Trophoblast cell (in vitro differentiated cells and primary cell): ENCODE measurements at regions not wholly inside any gene's neighbourhood (a gene's known extent, or its start where the extent isn't known, plus 50 kb on each side); places are given as distances from the start of the nearest gene placed in this dataset.

ENCODE experiments used
- DNase-seq, 2 donors: peaks; one replicate each; pipeline ENCODE4 v3.0.0-alpha.2; 2016
- H2AFZ ChIP-seq: 2 replicates; pipeline ENCODE4 v1.6.1; 2013; ENCODE audit warnings: low read length, moderate library complexity, mild to moderate bottlenecking; ENCODE audit not compliant: insufficient read depth, poor library complexity
- H2AK5ac ChIP-seq: 2 replicates; pipeline ENCODE4 v1.6.1; 2013; ENCODE audit warnings: mild to moderate bottlenecking, low read length
- H2BK120ac ChIP-seq: 2 replicates; pipeline ENCODE4 v1.6.1; 2013; ENCODE audit warnings: low read length, mild to moderate bottlenecking, moderate library complexity; ENCODE audit not compliant: insufficient read depth, poor library complexity
- H2BK12ac ChIP-seq: 2 replicates; pipeline ENCODE4 v1.6.1; 2013; ENCODE audit warnings: mild to moderate bottlenecking, low read length, moderate library complexity
- H2BK5ac ChIP-seq: 2 replicates; pipeline ENCODE4 v1.6.1; 2013; ENCODE audit warnings: low read length, low read depth, moderate library complexity, mild to moderate bottlenecking; ENCODE audit not compliant: poor library complexity
- H3K14ac ChIP-seq: 2 replicates; pipeline ENCODE4 v1.6.1; 2013; ENCODE audit warnings: mild to moderate bottlenecking, low read length
- H3K18ac ChIP-seq: 2 replicates; pipeline ENCODE4 v1.6.1; 2013; ENCODE audit warnings: mild to moderate bottlenecking, low read length
- H3K23ac ChIP-seq: 2 replicates; pipeline ENCODE4 v1.6.1; 2013; ENCODE audit warnings: low read length
- H3K27ac ChIP-seq: 2 replicates; pipeline ENCODE4 v1.5.1; 2013; ENCODE audit warnings: low read depth, mild to moderate bottlenecking, inconsistent platforms, low read length, moderate library complexity
- H3K27me3 ChIP-seq: 2 replicates; pipeline ENCODE4 v1.6.1; 2013; ENCODE audit warnings: inconsistent platforms, mild to moderate bottlenecking, low read length, moderate library complexity; ENCODE audit not compliant: insufficient read depth
- H3K36me3 ChIP-seq, 2 experiments: 1 replicate in 1 of 2; 2 replicates in 1 of 2; pipeline ENCODE4 v1.6.1; 2013; ENCODE audit warnings: low read length in 2 of 2, mild to moderate bottlenecking in 2 of 2, moderate library complexity in 1 of 2; ENCODE audit not compliant: insufficient read depth in 2 of 2, control insufficient read depth in 1 of 2
- H3K4ac ChIP-seq: 2 replicates; pipeline ENCODE4 v1.6.1; 2013; ENCODE audit warnings: low read depth, mild to moderate bottlenecking, low read length, moderate library complexity
- H3K4me1 ChIP-seq, 2 experiments: 1 replicate in 1 of 2; 2 replicates in 1 of 2; pipeline ENCODE4 v1.6.1; 2013; ENCODE audit warnings: low read length in 2 of 2, mild to moderate bottlenecking in 2 of 2, moderate library complexity in 1 of 2; ENCODE audit not compliant: insufficient read depth in 2 of 2, control insufficient read depth in 1 of 2
- H3K4me2 ChIP-seq: 2 replicates; pipeline ENCODE4 v1.6.1; 2013; ENCODE audit warnings: inconsistent platforms, mild to moderate bottlenecking, low read length, moderate library complexity
- H3K4me3 ChIP-seq: 2 replicates; pipeline ENCODE4 v1.5.1; 2013; ENCODE audit warnings: mild to moderate bottlenecking, low read depth, low read length, inconsistent platforms
- H3K79me1 ChIP-seq: one replicate; pipeline ENCODE4 v1.6.1; 2013; ENCODE audit warnings: low read length
- H3K79me2 ChIP-seq: 2 replicates; pipeline ENCODE4 v1.6.1; 2013; ENCODE audit warnings: low read length, mild to moderate bottlenecking; ENCODE audit not compliant: control insufficient read depth, insufficient read depth, poor library complexity
- H3K9ac ChIP-seq: 2 replicates; pipeline ENCODE4 v1.6.1; 2013; ENCODE audit warnings: mild to moderate bottlenecking, low read length
- H3K9me3 ChIP-seq: 2 replicates; pipeline ENCODE4 v1.6.1; 2013; ENCODE audit warnings: low read depth, mild to moderate bottlenecking, control low read depth, inconsistent platforms, low read length; ENCODE audit not compliant: insufficient read depth
- H4K12ac ChIP-seq: 2 replicates; pipeline ENCODE4 v1.6.1; 2013; ENCODE audit warnings: low read depth, mild to moderate bottlenecking, low read length, moderate library complexity
- H4K8ac ChIP-seq: 2 replicates; pipeline ENCODE4 v1.6.1; 2013; ENCODE audit warnings: low read depth, mild to moderate bottlenecking, low read length, moderate library complexity
- H4K91ac ChIP-seq: one replicate; pipeline ENCODE4 v1.6.1; 2013; ENCODE audit warnings: low read depth, mild to moderate bottlenecking, low read length, moderate library complexity
- WGBS: extraction: QIAGEN DNeasy Blood & Tissue Kit; methylation state at CpG from one replicate; pipeline ENCODE4 v1.1.7; 2013; ENCODE audit warnings: missing lambda C conversion rate; ENCODE audit not compliant: insufficient read length, insufficient coverage; ENCODE audit errors: extremely low coverage; 5-methylcytosine and 5-hydroxymethylcytosine counted together

DNA sequence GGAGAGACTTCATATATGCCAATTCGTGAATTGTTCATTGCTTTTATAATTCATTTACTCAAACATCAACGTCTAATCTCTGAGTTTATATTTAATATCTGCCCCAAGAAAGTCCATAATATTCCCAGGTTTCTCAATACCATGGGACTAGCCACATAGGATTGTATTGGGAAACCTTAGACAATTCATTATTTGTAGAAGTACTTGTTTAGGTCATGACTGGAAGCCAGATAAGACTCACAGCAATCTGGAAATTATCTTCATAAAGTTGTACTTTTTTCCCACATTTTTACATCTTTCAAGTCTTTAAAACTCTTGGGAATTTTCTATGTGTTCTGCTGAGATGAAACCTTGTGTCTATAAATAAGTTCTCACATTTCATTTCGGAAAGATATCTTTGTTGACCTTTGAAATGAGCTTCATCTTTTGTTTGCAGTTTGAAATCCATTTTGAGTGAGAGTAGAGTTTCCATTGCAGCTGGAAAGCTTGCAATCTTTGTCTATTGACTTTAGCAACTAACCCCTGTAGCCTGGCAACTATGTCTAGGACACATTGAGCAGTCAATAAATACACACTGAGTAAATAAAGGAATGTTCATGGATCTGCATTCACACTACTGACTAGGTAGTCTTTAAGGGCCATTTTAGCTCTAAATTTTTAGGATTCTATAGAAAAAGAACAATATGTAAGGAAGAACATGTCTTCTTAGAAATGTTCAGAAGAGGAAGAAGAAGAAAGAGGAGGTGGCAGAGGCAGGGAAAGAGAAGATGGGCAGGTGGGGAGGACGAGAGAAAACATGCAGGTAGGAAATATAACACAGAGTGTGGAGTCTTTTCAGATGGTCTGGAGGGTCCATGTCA is 154.4 kb downstream of the LRIG3 start:
- Histone ChIP-seq H2BK5ac (no peak overlapping the region), H3K4me1 (no peaks in the 10 kb centered on the region), H3K4ac (no peak overlapping the region), H3K27ac (no peak overlapping the region), H3K23ac (no peak overlapping the region), H4K8ac (no peak overlapping the region), H3K9ac (no peak overlapping the region), H4K12ac (no peak overlapping the region), H2BK120ac (no peak overlapping the region), H2AFZ (no peak overlapping the region), H3K4me2 (no peak overlapping the region), H3K14ac (no peak overlapping the region), H4K91ac (no peak overlapping the region), H3K18ac (no peak overlapping the region), H2BK12ac (no peak overlapping the region), H3K79me1 (no peaks in the 10 kb centered on the region), H3K4me3 (no peak overlapping the region), H3K79me2 (peaks cover 2% of the 10 kb centered on the region), H3K9me3 (no peaks in the 10 kb centered on the region), H3K27me3 (no peaks in the 10 kb centered on the region), H2AK5ac (no peak overlapping the region), H3K36me3 (no peaks in the 10 kb centered on the region)
- peak in 1 of 2 donors; percentile 1 for DNase-seq
- no CpG with 5 or more reads among the region's 4 CpGs for WGBS

DNA sequence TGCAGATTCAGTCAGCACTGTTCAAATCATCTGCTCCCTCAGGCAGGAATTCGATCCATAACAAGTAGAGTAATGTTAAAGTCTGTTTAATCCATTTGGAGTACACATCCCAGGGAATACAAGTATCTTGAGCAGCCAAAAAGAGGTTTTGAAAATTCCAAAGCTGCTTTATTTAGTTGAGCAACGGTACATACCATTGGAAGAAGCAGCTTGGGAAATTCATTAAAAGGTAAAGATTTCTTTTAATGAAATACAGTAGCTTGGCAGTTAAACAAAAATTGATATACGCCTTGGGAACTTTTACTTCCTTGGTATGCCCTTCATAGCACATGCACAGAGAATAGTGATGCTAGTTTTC is 153.8 kb downstream of the LRIG3 start:
- Histone ChIP-seq H3K14ac (no peak overlapping the region), H2AK5ac (no peak overlapping the region), H3K9me3 (no peaks in the 10 kb centered on the region), H2BK120ac (no peak overlapping the region), H3K4me1 (no peaks in the 10 kb centered on the region), H3K4me3 (no peak overlapping the region), H4K91ac (no peak overlapping the region), H3K79me2 (peaks cover 2% of the 10 kb centered on the region), H4K8ac (no peak overlapping the region), H3K9ac (no peak overlapping the region), H3K36me3 (no peaks in the 10 kb centered on the region), H4K12ac (no peak overlapping the region), H3K27me3 (no peaks in the 10 kb centered on the region), H3K18ac (no peak overlapping the region), H3K23ac (no peak overlapping the region), H3K27ac (no peak overlapping the region), H3K4ac (no peak overlapping the region), H3K79me1 (no peaks in the 10 kb centered on the region), H2BK12ac (no peak overlapping the region), H2BK5ac (no peak overlapping the region), H2AFZ (no peak overlapping the region), H3K4me2 (no peak overlapping the region)
- no peak for DNase-seq
- no CpG with 5 or more reads among the region's 3 CpGs for WGBS

DNA sequence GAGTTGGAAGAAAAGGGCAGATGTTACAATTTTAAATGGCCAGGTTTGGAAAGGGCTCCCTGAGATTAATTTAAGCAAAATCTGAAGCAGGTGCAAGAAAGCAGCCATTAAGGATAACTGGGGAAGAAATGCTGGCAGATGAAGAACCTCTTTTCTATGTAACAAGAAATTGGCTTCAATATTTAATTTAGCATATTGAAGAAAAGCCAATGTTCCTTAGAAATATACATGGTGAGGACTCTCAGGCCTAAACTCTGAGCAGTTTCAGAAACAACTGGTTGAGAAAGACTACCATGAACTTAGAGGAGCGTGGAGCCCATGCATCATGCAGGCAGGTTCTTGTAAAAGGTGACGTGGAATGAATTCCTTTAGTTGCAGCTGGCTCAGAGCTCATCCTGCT is 152.8 kb downstream of the LRIG3 start:
- Histone ChIP-seq H3K79me1 (no peaks in the 10 kb centered on the region), H2AFZ (no peak overlapping the region), H3K4me2 (no peak overlapping the region), H3K79me2 (peaks cover 2% of the 10 kb centered on the region), H3K36me3 (no peaks in the 10 kb centered on the region), H3K27ac (no peak overlapping the region), H3K18ac (no peak overlapping the region), H3K9me3 (no peaks in the 10 kb centered on the region), H3K4me1 (no peaks in the 10 kb centered on the region), H2BK120ac (no peak overlapping the region), H3K23ac (no peak overlapping the region), H3K4ac (no peak overlapping the region), H3K9ac (no peak overlapping the region), H2BK5ac (no peak overlapping the region), H2BK12ac (no peak overlapping the region), H3K4me3 (no peak overlapping the region), H4K91ac (no peak overlapping the region), H2AK5ac (no peak overlapping the region), H3K27me3 (no peaks in the 10 kb centered on the region), H3K14ac (no peak overlapping the region), H4K8ac (no peak overlapping the region), H4K12ac (no peak overlapping the region)
- WGBS = no CpG with 5 or more reads among the region's 2 CpGs
- no peak for DNase-seq

DNA sequence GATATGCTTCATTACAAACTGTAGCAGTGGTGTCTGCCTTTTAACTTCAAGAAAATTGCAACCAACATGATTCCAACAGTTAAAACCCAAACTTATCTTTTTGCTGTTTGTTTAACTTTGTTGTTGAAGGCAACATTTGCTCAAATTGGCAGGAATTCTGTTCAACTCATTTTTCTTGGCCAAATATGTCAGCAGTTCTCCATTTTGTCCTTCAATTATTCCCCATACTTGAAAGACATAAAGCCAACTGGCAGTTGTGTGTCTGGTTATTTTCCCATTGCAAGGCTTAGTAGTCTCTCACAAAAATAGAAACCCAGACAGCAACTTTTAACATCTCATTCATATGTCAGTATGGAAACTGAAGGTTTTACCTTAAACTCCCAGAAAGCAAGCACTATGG is 146.3 kb downstream of the LRIG3 start:
- H2AFZ ChIP-seq = no peak overlapping the region
- no peaks in the 10 kb centered on the region for H3K79me2 ChIP-seq
- no peaks in the 10 kb centered on the region for H3K79me1 ChIP-seq
- H2BK12ac ChIP-seq = no peak overlapping the region
- no peaks in the 10 kb centered on the region for H3K4me1 ChIP-seq
- no peak for DNase-seq
- no peak overlapping the region for H4K91ac ChIP-seq
- H3K36me3 ChIP-seq = no peaks in the 10 kb centered on the region
- H3K4ac ChIP-seq = no peak overlapping the region
- no peak overlapping the region for H3K27ac ChIP-seq
- H2BK120ac ChIP-seq = no peak overlapping the region
- H3K4me3 ChIP-seq = no peak overlapping the region
- H2BK5ac ChIP-seq = no peak overlapping the region
- H3K14ac ChIP-seq = no peak overlapping the region
- H3K18ac ChIP-seq = no peak overlapping the region
- no peak overlapping the region for H2AK5ac ChIP-seq
- no peaks in the 10 kb centered on the region for H3K27me3 ChIP-seq
- H3K23ac ChIP-seq = no peak overlapping the region
- H4K12ac ChIP-seq = no peak overlapping the region
- no peak overlapping the region for H3K9ac ChIP-seq
- no peak overlapping the region for H4K8ac ChIP-seq
- H3K4me2 ChIP-seq = no peak overlapping the region
- H3K9me3 ChIP-seq = no peaks in the 10 kb centered on the region
